Right atrium auricular region (tissue), 2 donors: ENCODE measurements at regions not wholly inside any gene's neighbourhood (a gene's known extent, or its start where the extent isn't known, plus 50 kb on each side); places are given as distances from the start of the nearest gene placed in this dataset.

Experiments used
- DNase-seq: peaks from one replicate; pipeline ENCODE4 v3.0.0-alpha.2; 2019; ENCODE audit warnings: low spot score
- H3K27ac ChIP-seq, 2 donors: fragments of 200-600 bp; sonication (generic); 1 replicate in 1 of 2; 2 replicates in 1 of 2; pipeline ENCODE4 v1.5.1; 2016 to 2019
- H3K27me3 ChIP-seq, 2 donors: fragments of 200-600 bp; sonication (generic); one replicate each; pipeline versions ENCODE4 v1.5.1 to v1.6.0; 2017 to 2019
- H3K36me3 ChIP-seq: fragments of 200-600 bp; sonication (generic); one replicate; pipeline ENCODE4 v1.5.1; 2016
- H3K4me1 ChIP-seq, 2 donors: fragments of 200-600 bp; sonication (generic); one replicate each; pipeline versions ENCODE4 v1.5.1 to v1.6.0; 2017 to 2019
- H3K4me3 ChIP-seq, 2 donors: fragments of 200-600 bp; sonication (generic); 1 replicate in 1 of 2; 2 replicates in 1 of 2; pipeline ENCODE4 v1.5.1; 2017 to 2019; ENCODE audit warnings: mild to moderate bottlenecking in 1 of 2, moderate library complexity in 1 of 2
- H3K9me3 ChIP-seq, 2 donors: fragments of 200-600 bp; sonication (generic); one replicate each; pipeline ENCODE4 v1.5.1; 2019
- CTCF ChIP-seq, 2 donors: fragments of 200-600 bp; sonication (generic); IDR thresholded peaks; one replicate each; pipeline ENCODE4 v1.5.1; 2019; ENCODE audit warnings: antibody characterized with exemption in 2 of 2

- Histone ChIP-seq H3K4me1 (no peaks in the 10 kb centered on the region), H3K36me3 (no peaks in the 10 kb centered on the region), H3K4me3 (no peak overlapping the region), H3K9me3 (peaks cover 0 to 5% of the 10 kb centered on the region in 2 donors), H3K27ac (no peak overlapping the region), H3K27me3 (no peaks in the 10 kb centered on the region)
- DNase-seq, result no peak
- no peak for TF ChIP-seq CTCF (IDR thresholded peaks at IDR 0.05)
Observed at GRCh38 chr1:88351960-88352359, 332.1 kb upstream of the PKN2 start.

GRCh38 chr1:88354256-88354655 lies 329.8 kb upstream of the PKN2 start:
- Histone ChIP-seq H3K36me3 (no peaks in the 10 kb centered on the region), H3K4me3 (no peak overlapping the region), H3K27ac (no peak overlapping the region), H3K9me3 (peaks cover 0 to 3% of the 10 kb centered on the region in 2 donors), H3K27me3 (no peaks in the 10 kb centered on the region), H3K4me1 (no peaks in the 10 kb centered on the region)
- no peak for DNase-seq
- TF ChIP-seq CTCF (IDR thresholded peaks at IDR 0.05), result no peak

- no peak for DNase-seq
- no peak overlapping the region for H3K27ac ChIP-seq
- TF ChIP-seq CTCF (IDR thresholded peaks at IDR 0.05), result no peak
- H3K4me1 ChIP-seq, result no peaks in the 10 kb centered on the region
- no peaks in the 10 kb centered on the region for H3K36me3 ChIP-seq
- H3K4me3 ChIP-seq, result no peak overlapping the region
- H3K27me3 ChIP-seq, result no peaks in the 10 kb centered on the region
- H3K9me3 ChIP-seq, result no peaks in the 10 kb centered on the region
Observed at GRCh38 chr1:88357729-88358128, 326.3 kb upstream of the PKN2 start.

GRCh38 chr1:88371436-88372023 lies 312.5 kb upstream of the PKN2 start:
- no peaks in the 10 kb centered on the region for H3K9me3 ChIP-seq
- no peak for DNase-seq
- no peak for TF ChIP-seq CTCF (IDR thresholded peaks at IDR 0.05)
- H3K27ac ChIP-seq, result no peak overlapping the region
- no peaks in the 10 kb centered on the region for H3K36me3 ChIP-seq
- no peaks in the 10 kb centered on the region for H3K27me3 ChIP-seq
- no peaks in the 10 kb centered on the region for H3K4me1 ChIP-seq
- no peak overlapping the region for H3K4me3 ChIP-seq

- no peaks in the 10 kb centered on the region for H3K4me1 ChIP-seq
Observed at GRCh38 chr1:88375977-88376376, 308.1 kb upstream of the PKN2 start.

More at GRCh38 chr1:88375977-88376376, 308.1 kb upstream of the PKN2 start:
- Histone ChIP-seq H3K27me3 (no peaks in the 10 kb centered on the region), H3K27ac (no peak overlapping the region), H3K9me3 (no peaks in the 10 kb centered on the region), H3K36me3 (no peaks in the 10 kb centered on the region), H3K4me3 (no peak overlapping the region)
- TF ChIP-seq CTCF (IDR thresholded peaks at IDR 0.05), result no peak
- DNase-seq, result no peak
